ENCODE measurements at regions not wholly inside any gene's neighbourhood (a gene's known extent, or its start where the extent isn't known, plus 50 kb on each side); places are given as distances from the start of the nearest gene placed in this dataset.

DNA sequence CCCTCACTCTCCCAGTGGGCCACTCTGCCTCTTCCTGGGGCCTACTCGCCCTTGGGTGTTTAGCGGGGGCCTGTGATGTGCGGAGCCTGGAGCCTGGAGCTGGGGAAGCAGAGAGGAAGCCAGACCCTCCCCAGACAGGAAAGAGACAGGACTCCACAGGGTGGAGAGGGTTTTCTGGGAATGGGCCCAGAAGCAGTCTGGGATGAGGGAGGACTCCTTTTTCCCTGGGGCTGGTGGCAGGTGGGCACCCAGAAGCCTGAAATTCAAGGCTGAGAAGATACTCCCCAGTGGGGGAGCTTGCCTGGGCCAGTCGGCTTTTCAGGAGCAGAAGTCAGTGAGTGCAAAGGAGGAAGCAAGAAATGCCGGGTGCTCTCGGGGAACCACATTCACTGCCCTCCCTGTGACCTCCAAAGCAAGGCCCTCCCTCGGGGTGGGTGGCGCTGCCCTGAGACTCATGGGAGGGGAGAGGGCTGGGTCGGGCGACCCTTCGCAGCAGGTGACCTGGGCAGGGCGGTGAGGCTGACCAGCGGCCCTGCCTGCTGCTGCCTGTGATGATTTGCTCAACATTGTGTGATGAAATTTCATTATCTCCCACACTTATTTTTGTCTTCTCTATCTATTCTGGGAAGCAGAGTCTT is 1377.4 kb downstream of the BRD1 start:
- H3K27me3 ChIP-seq, result peaks cover 0 to 6% of the 10 kb centered on the region in 2 donors
- H3K4me3 ChIP-seq, result no peak overlapping the region
- H3K36me3 ChIP-seq, result no peaks in the 10 kb centered on the region
- H3K27ac ChIP-seq, result no peak overlapping the region
- TF ChIP-seq, protein P1, sequence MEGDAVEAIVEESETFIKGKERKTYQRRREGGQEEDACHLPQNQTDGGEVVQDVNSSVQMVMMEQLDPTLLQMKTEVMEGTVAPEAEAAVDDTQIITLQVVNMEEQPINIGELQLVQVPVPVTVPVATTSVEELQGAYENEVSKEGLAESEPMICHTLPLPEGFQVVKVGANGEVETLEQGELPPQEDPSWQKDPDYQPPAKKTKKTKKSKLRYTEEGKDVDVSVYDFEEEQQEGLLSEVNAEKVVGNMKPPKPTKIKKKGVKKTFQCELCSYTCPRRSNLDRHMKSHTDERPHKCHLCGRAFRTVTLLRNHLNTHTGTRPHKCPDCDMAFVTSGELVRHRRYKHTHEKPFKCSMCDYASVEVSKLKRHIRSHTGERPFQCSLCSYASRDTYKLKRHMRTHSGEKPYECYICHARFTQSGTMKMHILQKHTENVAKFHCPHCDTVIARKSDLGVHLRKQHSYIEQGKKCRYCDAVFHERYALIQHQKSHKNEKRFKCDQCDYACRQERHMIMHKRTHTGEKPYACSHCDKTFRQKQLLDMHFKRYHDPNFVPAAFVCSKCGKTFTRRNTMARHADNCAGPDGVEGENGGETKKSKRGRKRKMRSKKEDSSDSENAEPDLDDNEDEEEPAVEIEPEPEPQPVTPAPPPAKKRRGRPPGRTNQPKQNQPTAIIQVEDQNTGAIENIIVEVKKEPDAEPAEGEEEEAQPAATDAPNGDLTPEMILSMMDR (IDR thresholded peaks at IDR 0.05), result no peak
- TF ChIP-seq POLR2A (IDR thresholded peaks at IDR 0.05) (no peak), EP300 (IDR thresholded peaks at IDR 0.05) (no peak)
- no peaks in the 10 kb centered on the region for H3K4me1 ChIP-seq
- DNase-seq (ENCODE audit: low spot score in 2 of 2), result no peak
- no peaks in the 10 kb centered on the region for H3K9me3 ChIP-seq
- 62 to 69% methylated on average over 12 to 13 of the region's 13 CpGs for WGBS, 2 donors

- DNase-seq (ENCODE audit: low spot score in 2 of 2), result no peak
- Histone ChIP-seq H3K36me3 (no peaks in the 10 kb centered on the region), H3K9me3 (no peaks in the 10 kb centered on the region), H3K4me1 (no peaks in the 10 kb centered on the region), H3K4me3 (no peak overlapping the region), H3K27me3 (peaks cover 0 to 6% of the 10 kb centered on the region in 2 donors), H3K27ac (no peak overlapping the region)
- TF ChIP-seq, protein P1 (IDR thresholded peaks at IDR 0.05), result no peak
- TF ChIP-seq EP300 (IDR thresholded peaks at IDR 0.05) (no peak), POLR2A (IDR thresholded peaks at IDR 0.05) (no peak)
- WGBS, 2 donors, result 74 to 78% methylated on average over 7 to 15 of the region's 15 CpGs
Measured at GRCh38 chr22:48449466-48450187, 1378.0 kb downstream of the BRD1 start.

DNA sequence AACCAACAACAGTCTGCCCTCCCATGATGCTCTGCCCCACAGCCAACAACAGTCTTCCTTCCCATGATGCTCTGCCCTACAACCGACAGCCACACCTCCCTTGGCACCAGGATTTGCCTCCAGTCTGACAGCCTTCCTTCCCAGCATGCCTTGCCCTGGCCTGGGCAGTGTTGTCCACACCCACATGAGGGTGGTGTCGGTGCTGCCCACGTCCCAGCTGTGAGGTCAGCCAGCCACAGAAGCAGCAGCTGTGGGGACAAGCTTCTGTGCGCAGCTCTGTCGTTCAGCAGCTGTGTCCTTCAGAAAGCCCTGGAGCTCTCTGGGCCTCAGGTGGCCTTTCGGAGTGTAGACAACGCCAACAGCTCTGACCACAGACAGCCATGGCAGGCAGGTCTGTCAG is 1378.9 kb downstream of the BRD1 start:
- Histone ChIP-seq H3K27me3 (peaks cover 0 to 6% of the 10 kb centered on the region in 2 donors), H3K36me3 (no peaks in the 10 kb centered on the region), H3K9me3 (no peaks in the 10 kb centered on the region), H3K4me3 (no peak overlapping the region), H3K4me1 (no peaks in the 10 kb centered on the region), H3K27ac (no peak overlapping the region)
- DNase-seq (ENCODE audit: low spot score in 2 of 2), result no peak
- WGBS, 2 donors, result 72 to 83% methylated on average over 6 of the region's 7 CpGs
- no peak for TF ChIP-seq POLR2A (IDR thresholded peaks at IDR 0.05)
- TF ChIP-seq, protein P1 (IDR thresholded peaks at IDR 0.05), result no peak
- no peak for TF ChIP-seq EP300 (IDR thresholded peaks at IDR 0.05)

- TF ChIP-seq POLR2A (IDR thresholded peaks at IDR 0.05), result no peak
- TF ChIP-seq EP300 (IDR thresholded peaks at IDR 0.05), result no peak
- TF ChIP-seq, protein P1 (IDR thresholded peaks at IDR 0.05), result no peak
- no peaks in the 10 kb centered on the region for H3K4me1 ChIP-seq
- no peaks in the 10 kb centered on the region for H3K36me3 ChIP-seq
- H3K9me3 ChIP-seq, result no peaks in the 10 kb centered on the region
- no peak for DNase-seq (ENCODE audit: low spot score in 2 of 2)
- 80 to 85% methylated on average over 17 of the region's 17 CpGs for WGBS, 2 donors
- H3K27me3 ChIP-seq, result peaks cover 0 to 6% of the 10 kb centered on the region in 2 donors
- H3K4me3 ChIP-seq, result no peak overlapping the region
- H3K27ac ChIP-seq, result no peak overlapping the region
Measured at GRCh38 chr22:48445113-48445827, 1382.4 kb downstream of the BRD1 start.

Measured in tibial nerve (tissue), 4 donors.